GM12891 (cell line): ENCODE measurements at regions not wholly inside any gene's neighbourhood (a gene's known extent, or its start where the extent isn't known, plus 50 kb on each side); places are given as distances from the start of the nearest gene placed in this dataset.

Experiments used
- DNase-seq: peaks from one replicate; pipeline ENCODE4 v3.0.0; 2011; ENCODE audit warnings: low spot score; ENCODE audit not compliant: insufficient read length
- FAIRE-seq: peaks from 2 replicates; lab custom pipeline; 2011; peaks lifted over from hg19 to GRCh38; lab: Jason Lieb, UNC
- PAX5 ChIP-seq: IDR thresholded peaks from 2 replicates; pipeline ENCODE4 v1.6.1; 2011; ENCODE audit warnings: low read length, moderate library complexity, mild to moderate bottlenecking; ENCODE audit not compliant: insufficient read depth, severe bottlenecking
- POLR2A ChIP-seq: IDR thresholded peaks from 2 replicates; pipeline ENCODE4 v1.6.1; 2011; ENCODE audit warnings: low read depth, low read length, control low read depth
- POLR2AphosphoS5 ChIP-seq: IDR thresholded peaks from 2 replicates; pipeline ENCODE4 v1.6.1; 2011; ENCODE audit warnings: low read depth, low read length, control low read depth
- POU2F2 ChIP-seq: IDR thresholded peaks from 2 replicates; pipeline ENCODE4 v1.6.1; 2011; ENCODE audit warnings: low read depth, mild to moderate bottlenecking, control low read depth, low read length, moderate library complexity
- SPI1 ChIP-seq: IDR thresholded peaks from 2 replicates; pipeline ENCODE4 v1.6.1; 2011; ENCODE audit warnings: low read depth, low read length, control low read depth
- TAF1 ChIP-seq: IDR thresholded peaks from 2 replicates; pipeline ENCODE4 v1.6.1; 2011; ENCODE audit warnings: low read depth, low read length, control low read depth

GRCh38 chr9:13330396-13331004 lies 51.0 kb upstream of the MPDZ start:
- DNase-seq (no peak), FAIRE-seq (no peak)
- TF ChIP-seq SPI1 (no peak), POU2F2 (no peak), POLR2A (no peak), TAF1 (no peak), PAX5 (no peak), POLR2AphosphoS5 (no peak)
